WTC11 (cell line): ENCODE measurements at regions not wholly inside any gene's neighbourhood (a gene's known extent, or its start where the extent isn't known, plus 50 kb on each side); places are given as distances from the start of the nearest gene placed in this dataset.

ENCODE experiments used
- ATAC-seq: fragments of 200-7000 bp; cut with Tn5 transposase; 2 replicates; pipeline ENCODE4 v1.10.0; 2021; ENCODE audit warnings: mild to moderate bottlenecking, moderate library complexity
- CTCF ChIA-PET: fragments of 300-600 bp; sonication (Branson Sonifier 250); formaldehyde crosslinking; loops from one replicate; lab custom pipeline; 2021; ENCODE audit warnings: antibody characterized with exemption; lab: Charles Lee
- POLR2A ChIA-PET: fragments of 350-600 bp; sonication (Branson Sonifier 250); formaldehyde crosslinking; loops from one replicate; lab custom pipeline; 2021; ENCODE audit warnings: antibody characterized with exemption; lab: Charles Lee
- DNase-seq: peaks from one replicate; pipeline ENCODE4 v3.0.0; 2021; ENCODE audit warnings: low spot score
- H3K27ac Mint-ChIP-seq: 2 replicates; pipeline ENCODE4 v1.8.0; 2021; ENCODE audit warnings: mixed read lengths
- H3K27me3 Mint-ChIP-seq: 2 replicates; pipeline ENCODE4 v1.8.0; 2021; ENCODE audit warnings: low read depth, mild to moderate bottlenecking, moderate library complexity, mixed read lengths
- H3K36me3 Mint-ChIP-seq: 2 replicates; pipeline ENCODE4 v1.8.0; 2021; ENCODE audit warnings: mixed read lengths
- H3K4me1 Mint-ChIP-seq: 2 replicates; pipeline ENCODE4 v1.8.0; 2022; ENCODE audit warnings: mixed read lengths
- H3K4me3 Mint-ChIP-seq: 2 replicates; pipeline ENCODE4 v1.8.0; 2021; ENCODE audit warnings: mild to moderate bottlenecking, moderate library complexity, mixed read lengths
- H3K9me3 Mint-ChIP-seq: 2 replicates; pipeline ENCODE4 v1.8.0; 2021; ENCODE audit warnings: mixed read lengths
- ATF1 ChIP-seq: sonication (generic); formaldehyde crosslinking; IDR thresholded peaks from 2 replicates; pipeline ENCODE4 v1.8.1; 2023; ENCODE audit warnings: mild to moderate bottlenecking, moderate library complexity, missing genetic modification reagents
- CDX4 ChIP-seq: fragments of 250-450 bp; sonication (Bioruptor Pico); IDR thresholded peaks from 2 replicates; pipeline ENCODE4 v1.9.0; 2021; ENCODE audit warnings: moderate library complexity, mild to moderate bottlenecking, inconsistent platforms, borderline replicate concordance
- JUN ChIP-seq: sonication (generic); formaldehyde crosslinking; IDR thresholded peaks from 2 replicates; pipeline ENCODE4 v1.8.0; 2023; ENCODE audit warnings: mild to moderate bottlenecking, missing genetic modification reagents
- MXD4 ChIP-seq: fragments of 250-450 bp; sonication (Bioruptor Pico); IDR thresholded peaks from 2 replicates; pipeline ENCODE4 v1.8.0; 2021; ENCODE audit warnings: mild to moderate bottlenecking, moderate library complexity, borderline replicate concordance
- NFE2L1 ChIP-seq: sonication (generic); formaldehyde crosslinking; IDR thresholded peaks from 2 replicates; pipeline ENCODE4 v1.8.1; 2023; ENCODE audit warnings: missing genetic modification reagents
- RELA ChIP-seq: sonication (generic); formaldehyde crosslinking; IDR thresholded peaks from 2 replicates; pipeline ENCODE4 v1.8.1; 2022; ENCODE audit warnings: missing genetic modification reagents, mild to moderate bottlenecking, borderline replicate concordance
- SMAD3 ChIP-seq: sonication (generic); formaldehyde crosslinking; IDR thresholded peaks from 2 replicates; pipeline ENCODE4 v1.8.0; 2022; ENCODE audit warnings: missing genetic modification reagents, mild to moderate bottlenecking, borderline replicate concordance
- STAT6 ChIP-seq: sonication (generic); formaldehyde crosslinking; conservative IDR thresholded peaks from 2 replicates; pipeline ENCODE4 v1.8.1; 2023; ENCODE audit warnings: mild to moderate bottlenecking, low read depth, missing genetic modification reagents, moderate library complexity
- ZNF263 ChIP-seq: sonication (generic); formaldehyde crosslinking; IDR thresholded peaks from 2 replicates; pipeline ENCODE4 v1.8.1; 2022; ENCODE audit warnings: low read depth, mild to moderate bottlenecking, moderate library complexity, missing genetic modification reagents
- TF ChIP-seq, protein P1 (sequence below): sonication (generic); formaldehyde crosslinking; IDR thresholded peaks from 2 replicates; pipeline ENCODE4 v1.8.1; 2023; ENCODE audit warnings: mild to moderate bottlenecking, moderate library complexity, missing genetic modification reagents
- TF ChIP-seq, protein P2 (sequence below): sonication (generic); formaldehyde crosslinking; IDR thresholded peaks from 2 replicates; pipeline ENCODE4 v1.8.1; 2023; ENCODE audit warnings: mild to moderate bottlenecking, missing genetic modification reagents, moderate library complexity
- TF ChIP-seq, protein P3 (sequence below): sonication (generic); formaldehyde crosslinking; IDR thresholded peaks from 2 replicates; pipeline ENCODE4 v1.8.0; 2022; ENCODE audit warnings: mild to moderate bottlenecking, missing genetic modification reagents
- TF ChIP-seq, protein P4 (sequence below): sonication (generic); formaldehyde crosslinking; IDR thresholded peaks from 2 replicates; pipeline ENCODE4 v1.8.0; 2023; ENCODE audit warnings: mild to moderate bottlenecking, missing genetic modification reagents

- TF ChIP-seq, protein P1, sequence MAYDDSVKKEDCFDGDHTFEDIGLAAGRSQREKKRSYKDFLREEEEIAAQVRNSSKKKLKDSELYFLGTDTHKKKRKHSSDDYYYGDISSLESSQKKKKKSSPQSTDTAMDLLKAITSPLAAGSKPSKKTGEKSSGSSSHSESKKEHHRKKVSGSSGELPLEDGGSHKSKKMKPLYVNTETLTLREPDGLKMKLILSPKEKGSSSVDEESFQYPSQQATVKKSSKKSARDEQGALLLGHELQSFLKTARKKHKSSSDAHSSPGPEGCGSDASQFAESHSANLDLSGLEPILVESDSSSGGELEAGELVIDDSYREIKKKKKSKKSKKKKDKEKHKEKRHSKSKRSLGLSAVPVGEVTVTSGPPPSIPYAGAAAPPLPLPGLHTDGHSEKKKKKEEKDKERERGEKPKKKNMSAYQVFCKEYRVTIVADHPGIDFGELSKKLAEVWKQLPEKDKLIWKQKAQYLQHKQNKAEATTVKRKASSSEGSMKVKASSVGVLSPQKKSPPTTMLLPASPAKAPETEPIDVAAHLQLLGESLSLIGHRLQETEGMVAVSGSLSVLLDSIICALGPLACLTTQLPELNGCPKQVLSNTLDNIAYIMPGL (CRISPR knock-in tag), result no peak
- TF ChIP-seq, protein P2, sequence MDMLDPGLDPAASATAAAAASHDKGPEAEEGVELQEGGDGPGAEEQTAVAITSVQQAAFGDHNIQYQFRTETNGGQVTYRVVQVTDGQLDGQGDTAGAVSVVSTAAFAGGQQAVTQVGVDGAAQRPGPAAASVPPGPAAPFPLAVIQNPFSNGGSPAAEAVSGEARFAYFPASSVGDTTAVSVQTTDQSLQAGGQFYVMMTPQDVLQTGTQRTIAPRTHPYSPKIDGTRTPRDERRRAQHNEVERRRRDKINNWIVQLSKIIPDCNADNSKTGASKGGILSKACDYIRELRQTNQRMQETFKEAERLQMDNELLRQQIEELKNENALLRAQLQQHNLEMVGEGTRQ, result no peak
Observed at GRCh38 chr3:115350606-115351005, 203.5 kb upstream of the ZBTB20 start (continued).

DNA sequence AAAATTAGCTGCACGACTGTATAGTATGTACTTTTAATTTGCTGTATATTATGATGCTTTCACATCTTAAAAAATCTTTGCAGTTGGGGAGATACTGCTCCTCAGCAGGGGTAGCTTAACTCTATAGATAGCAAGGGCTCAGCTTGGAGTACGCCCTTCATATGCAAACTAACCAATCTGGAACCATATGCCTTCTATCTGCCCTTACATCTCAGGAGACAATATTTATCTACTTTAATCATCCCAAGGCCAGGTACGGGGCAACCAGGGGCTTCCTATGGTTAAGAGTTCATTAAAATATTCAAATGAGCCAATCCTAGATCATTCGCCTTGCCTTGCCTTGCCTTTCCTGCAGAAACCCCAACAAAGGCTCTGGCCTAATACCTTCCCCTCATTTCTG lies 204.1 kb upstream of the ZBTB20 start:
- H3K36me3 Mint-ChIP-seq, result peaks cover 13% of the 10 kb centered on the region
- ChIA-PET POLR2A (no interaction called here), CTCF (no interaction called here)
- H3K27me3 Mint-ChIP-seq, result no peaks in the 10 kb centered on the region
- peaks cover 26% of the 10 kb centered on the region for H3K9me3 Mint-ChIP-seq
- TF ChIP-seq ZNF263 (CRISPR knock-in tag) (no peak), NFE2L1 (CRISPR knock-in tag) (no peak), SMAD3 (CRISPR knock-in tag) (no peak), JUN (CRISPR knock-in tag) (no peak), STAT6 (CRISPR knock-in tag) (no peak), ATF1 (CRISPR knock-in tag) (no peak), MXD4 (CRISPR knock-in tag) (no peak), CDX4 (CRISPR knock-in tag) (no peak), RELA (no peak)
- TF ChIP-seq, protein P3, sequence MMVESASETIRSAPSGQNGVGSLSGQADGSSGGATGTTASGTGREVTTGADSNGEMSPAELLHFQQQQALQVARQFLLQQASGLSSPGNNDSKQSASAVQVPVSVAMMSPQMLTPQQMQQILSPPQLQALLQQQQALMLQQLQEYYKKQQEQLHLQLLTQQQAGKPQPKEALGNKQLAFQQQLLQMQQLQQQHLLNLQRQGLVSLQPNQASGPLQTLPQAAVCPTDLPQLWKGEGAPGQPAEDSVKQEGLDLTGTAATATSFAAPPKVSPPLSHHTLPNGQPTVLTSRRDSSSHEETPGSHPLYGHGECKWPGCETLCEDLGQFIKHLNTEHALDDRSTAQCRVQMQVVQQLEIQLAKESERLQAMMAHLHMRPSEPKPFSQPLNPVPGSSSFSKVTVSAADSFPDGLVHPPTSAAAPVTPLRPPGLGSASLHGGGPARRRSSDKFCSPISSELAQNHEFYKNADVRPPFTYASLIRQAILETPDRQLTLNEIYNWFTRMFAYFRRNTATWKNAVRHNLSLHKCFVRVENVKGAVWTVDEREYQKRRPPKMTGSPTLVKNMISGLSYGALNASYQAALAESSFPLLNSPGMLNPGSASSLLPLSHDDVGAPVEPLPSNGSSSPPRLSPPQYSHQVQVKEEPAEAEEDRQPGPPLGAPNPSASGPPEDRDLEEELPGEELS (CRISPR knock-in tag), result no peak
- TF ChIP-seq, protein P4, sequence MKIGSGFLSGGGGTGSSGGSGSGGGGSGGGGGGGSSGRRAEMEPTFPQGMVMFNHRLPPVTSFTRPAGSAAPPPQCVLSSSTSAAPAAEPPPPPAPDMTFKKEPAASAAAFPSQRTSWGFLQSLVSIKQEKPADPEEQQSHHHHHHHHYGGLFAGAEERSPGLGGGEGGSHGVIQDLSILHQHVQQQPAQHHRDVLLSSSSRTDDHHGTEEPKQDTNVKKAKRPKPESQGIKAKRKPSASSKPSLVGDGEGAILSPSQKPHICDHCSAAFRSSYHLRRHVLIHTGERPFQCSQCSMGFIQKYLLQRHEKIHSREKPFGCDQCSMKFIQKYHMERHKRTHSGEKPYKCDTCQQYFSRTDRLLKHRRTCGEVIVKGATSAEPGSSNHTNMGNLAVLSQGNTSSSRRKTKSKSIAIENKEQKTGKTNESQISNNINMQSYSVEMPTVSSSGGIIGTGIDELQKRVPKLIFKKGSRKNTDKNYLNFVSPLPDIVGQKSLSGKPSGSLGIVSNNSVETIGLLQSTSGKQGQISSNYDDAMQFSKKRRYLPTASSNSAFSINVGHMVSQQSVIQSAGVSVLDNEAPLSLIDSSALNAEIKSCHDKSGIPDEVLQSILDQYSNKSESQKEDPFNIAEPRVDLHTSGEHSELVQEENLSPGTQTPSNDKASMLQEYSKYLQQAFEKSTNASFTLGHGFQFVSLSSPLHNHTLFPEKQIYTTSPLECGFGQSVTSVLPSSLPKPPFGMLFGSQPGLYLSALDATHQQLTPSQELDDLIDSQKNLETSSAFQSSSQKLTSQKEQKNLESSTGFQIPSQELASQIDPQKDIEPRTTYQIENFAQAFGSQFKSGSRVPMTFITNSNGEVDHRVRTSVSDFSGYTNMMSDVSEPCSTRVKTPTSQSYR (CRISPR knock-in tag), result no peak
- peaks cover 38% of the 10 kb centered on the region for H3K4me1 Mint-ChIP-seq
- no peak overlapping the region for H3K4me3 Mint-ChIP-seq
- DNase-seq, result no peak
- H3K27ac Mint-ChIP-seq, result peak overlapping the region; percentile 43
- ATAC-seq, result peak; percentile 92
